Endothelial cell of hepatic sinusoid (primary cell): ENCODE measurements at regions not wholly inside any gene's neighbourhood (a gene's known extent, or its start where the extent isn't known, plus 50 kb on each side); places are given as distances from the start of the nearest gene placed in this dataset.

Experiments
- in situ Hi-C: cut with HindIII; loops from 2 replicates; pipeline ENCODE4 v1.10.0; 2017; ENCODE audit warnings: low sequenced_read_pairs

- in situ Hi-C loops: no loop called here
These were observed 133.4 kb upstream of the ACP3 start for GRCh38 chr3:132183811-132184210.

- in situ Hi-C loops: no loop called here
These were observed 129.5 kb upstream of the ACP3 start for GRCh38 chr3:132187746-132188145.

GRCh38 chr3:132189601-132190000 lies 127.6 kb upstream of the ACP3 start:
- in situ Hi-C loops: no loop called here

GRCh38 chr3:132196113-132196512 lies 121.1 kb upstream of the ACP3 start:
- in situ Hi-C loops: no loop called here

- in situ Hi-C loops: no loop called here
These were observed 118.7 kb upstream of the ACP3 start for GRCh38 chr3:132198516-132198915.

GRCh38 chr3:132199451-132199850 lies 117.8 kb upstream of the ACP3 start:
- in situ Hi-C loops: no loop called here

GRCh38 chr3:132202586-132202985 lies 114.6 kb upstream of the ACP3 start:
- in situ Hi-C loops: no loop called here

- in situ Hi-C loops: no loop called here
These were observed 113.2 kb upstream of the ACP3 start for GRCh38 chr3:132203889-132204596.

GRCh38 chr3:132205609-132206008 lies 111.6 kb upstream of the ACP3 start:
- in situ Hi-C loops: no loop called here

GRCh38 chr3:132209855-132210254 lies 107.4 kb upstream of the ACP3 start:
- in situ Hi-C loops: no loop called here

- in situ Hi-C loops: no loop called here
These were observed 106.5 kb upstream of the ACP3 start for GRCh38 chr3:132210476-132211346.

- in situ Hi-C loops: no loop called here
These were observed 105.3 kb upstream of the ACP3 start for GRCh38 chr3:132211896-132212295.

GRCh38 chr3:132218817-132219755 lies 98.1 kb upstream of the ACP3 start:
- in situ Hi-C loops: no loop called here

- in situ Hi-C loops: no loop called here
These were observed 96.2 kb upstream of the ACP3 start for GRCh38 chr3:132220986-132221385.

- in situ Hi-C loops: no loop called here
These were observed 94.2 kb upstream of the ACP3 start for GRCh38 chr3:132222868-132223538.

GRCh38 chr3:132225664-132226063 lies 91.5 kb upstream of the ACP3 start:
- in situ Hi-C loops: no loop called here

GRCh38 chr3:132228923-132229322 lies 88.3 kb upstream of the ACP3 start:
- in situ Hi-C loops: no loop called here

- in situ Hi-C loops: no loop called here
These were observed 87.6 kb upstream of the ACP3 start for GRCh38 chr3:132229641-132230040.

- in situ Hi-C loops: no loop called here
These were observed 86.8 kb upstream of the ACP3 start for GRCh38 chr3:132230156-132231000.

GRCh38 chr3:132231633-132232032 lies 85.6 kb upstream of the ACP3 start:
- in situ Hi-C loops: no loop called here
